K562 (cell line): ENCODE measurements at regions not wholly inside any gene's neighbourhood (a gene's known extent, or its start where the extent isn't known, plus 50 kb on each side); places are given as distances from the start of the nearest gene placed in this dataset.

Experiments
- C11orf30 ChIP-seq: fragments of 450-650 bp; IDR thresholded peaks from 2 replicates; pipeline ENCODE4 v1.6.1; 2016; ENCODE audit warnings: low read depth, mild to moderate bottlenecking
- CEBPB ChIP-seq: fragments of 450-650 bp; IDR thresholded peaks from 2 replicates; pipeline ENCODE4 v1.6.1; 2016; ENCODE audit warnings: missing genetic modification characterization, missing compliant biosample characterization
- DDX20 ChIP-seq: fragments of 450-650 bp; IDR thresholded peaks from 2 replicates; pipeline ENCODE4 v1.6.1; 2016; ENCODE audit warnings: missing genetic modification characterization, low read depth, mild to moderate bottlenecking, missing compliant biosample characterization, moderate library complexity
- MAFK ChIP-seq: IDR thresholded peaks from 2 replicates; pipeline ENCODE4 v1.6.1; 2011; ENCODE audit warnings: low read length, improper control_type of control experiment
- NCOA1 ChIP-seq: fragments of 450-650 bp; IDR thresholded peaks from 2 replicates; pipeline ENCODE4 v1.6.1; 2016; ENCODE audit warnings: low read depth
- NR2C2 ChIP-seq, 2 experiments: fragments of 200-800 bp in 1 of 2; sonication (Bioruptor generic) in 1 of 2; sonication (generic) in 1 of 2; formaldehyde crosslinking in 1 of 2; IDR thresholded peaks; 2 replicates each; pipeline versions ENCODE4 v1.6.1 to v1.8.0; 2016 to 2022; ENCODE audit warnings: mild to moderate bottlenecking in 1 of 2, missing compliant biosample characterization in 1 of 2, missing genetic modification characterization in 1 of 2, missing genetic modification reagents in 1 of 2
- NR3C1 ChIP-seq: sonication (generic); formaldehyde crosslinking; IDR thresholded peaks from 2 replicates; pipeline ENCODE4 v1.8.1; 2022; ENCODE audit warnings: missing genetic modification reagents
- POLR2A ChIP-seq: fragments of 450-650 bp; conservative IDR thresholded peaks from 2 replicates; pipeline ENCODE4 v1.6.1; 2016
- RAD21 ChIP-seq, 2 experiments: fragments of 250-450 bp in 1 of 2; fragments of 450-650 bp in 1 of 2; sonication (Bioruptor Pico) in 1 of 2; formaldehyde crosslinking in 1 of 2; IDR thresholded peaks in 1 of 2; conservative IDR thresholded peaks in 1 of 2; 2 replicates each; pipeline versions ENCODE4 v1.4.0 to v1.8.0; 2020 to 2022; ENCODE audit warnings: mild to moderate bottlenecking in 2 of 2, moderate library complexity in 1 of 2
- RAD51 ChIP-seq: fragments of 450-650 bp; IDR thresholded peaks from 2 replicates; pipeline ENCODE4 v1.7.1; 2016; ENCODE audit warnings: low read depth, mild to moderate bottlenecking, borderline replicate concordance
- SRF ChIP-seq, 2 experiments: fragments of 250-450, 450-650 bp in 1 of 2; sonication (Bioruptor Pico) in 1 of 2; sonication (generic) in 1 of 2; formaldehyde crosslinking; IDR thresholded peaks; 2 replicates each; pipeline versions ENCODE4 v1.5.0 to v1.5.1; 2020 to 2022; ENCODE audit warnings: mild to moderate bottlenecking in 1 of 2, missing genetic modification reagents in 1 of 2
- ZSCAN29 ChIP-seq: fragments of 450-650 bp; IDR thresholded peaks from 2 replicates; pipeline ENCODE4 v1.6.1; 2017
- TF ChIP-seq, protein P1 (sequence below): fragments of 250-450 bp; sonication (Bioruptor Pico); IDR thresholded peaks from 2 replicates; pipeline ENCODE4 v1.4.0; 2020; ENCODE audit warnings: mild to moderate bottlenecking, moderate library complexity
- TF ChIP-seq, protein P2 (sequence below), 3 experiments: IDR thresholded peaks in 2 of 3; conservative IDR thresholded peaks in 1 of 3; 2 replicates each; pipeline ENCODE4 v1.5.1; 2011 to 2012; ENCODE audit warnings: low read length in 3 of 3, mild to moderate bottlenecking in 3 of 3, control low read depth in 2 of 3, improper control_type of control experiment in 1 of 3, inconsistent platforms in 1 of 3, low read depth in 1 of 3, mixed read lengths in 1 of 3, moderate library complexity in 1 of 3; ENCODE audit not compliant: insufficient read depth in 2 of 3

DNA sequence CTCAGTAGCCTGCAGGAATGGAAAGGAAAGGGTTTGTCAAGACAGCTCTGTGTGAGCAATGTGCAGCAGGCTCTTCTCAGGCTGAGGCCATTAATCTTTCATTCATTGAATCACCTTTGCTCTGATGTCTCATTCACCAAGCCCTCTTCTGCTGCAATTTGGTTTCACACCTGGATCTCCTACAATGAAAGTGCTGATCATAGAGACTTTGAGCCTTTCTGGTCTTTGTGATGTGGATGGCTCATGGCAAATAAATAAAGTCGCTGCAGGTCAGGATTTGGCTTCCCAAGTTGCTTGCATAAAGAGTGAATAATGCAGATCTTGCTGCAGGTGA, 95.8 kb upstream of the SPRED2 start:
- TF ChIP-seq SRF (CRISPR knock-in tag; IDR thresholded peaks at IDR 0.05) = no peak
- no peak for TF ChIP-seq MAFK
- no peak for TF ChIP-seq CEBPB (tag)
- no peak for TF ChIP-seq RAD51
- no peak for TF ChIP-seq DDX20 (tag)
- TF ChIP-seq, protein P1, sequence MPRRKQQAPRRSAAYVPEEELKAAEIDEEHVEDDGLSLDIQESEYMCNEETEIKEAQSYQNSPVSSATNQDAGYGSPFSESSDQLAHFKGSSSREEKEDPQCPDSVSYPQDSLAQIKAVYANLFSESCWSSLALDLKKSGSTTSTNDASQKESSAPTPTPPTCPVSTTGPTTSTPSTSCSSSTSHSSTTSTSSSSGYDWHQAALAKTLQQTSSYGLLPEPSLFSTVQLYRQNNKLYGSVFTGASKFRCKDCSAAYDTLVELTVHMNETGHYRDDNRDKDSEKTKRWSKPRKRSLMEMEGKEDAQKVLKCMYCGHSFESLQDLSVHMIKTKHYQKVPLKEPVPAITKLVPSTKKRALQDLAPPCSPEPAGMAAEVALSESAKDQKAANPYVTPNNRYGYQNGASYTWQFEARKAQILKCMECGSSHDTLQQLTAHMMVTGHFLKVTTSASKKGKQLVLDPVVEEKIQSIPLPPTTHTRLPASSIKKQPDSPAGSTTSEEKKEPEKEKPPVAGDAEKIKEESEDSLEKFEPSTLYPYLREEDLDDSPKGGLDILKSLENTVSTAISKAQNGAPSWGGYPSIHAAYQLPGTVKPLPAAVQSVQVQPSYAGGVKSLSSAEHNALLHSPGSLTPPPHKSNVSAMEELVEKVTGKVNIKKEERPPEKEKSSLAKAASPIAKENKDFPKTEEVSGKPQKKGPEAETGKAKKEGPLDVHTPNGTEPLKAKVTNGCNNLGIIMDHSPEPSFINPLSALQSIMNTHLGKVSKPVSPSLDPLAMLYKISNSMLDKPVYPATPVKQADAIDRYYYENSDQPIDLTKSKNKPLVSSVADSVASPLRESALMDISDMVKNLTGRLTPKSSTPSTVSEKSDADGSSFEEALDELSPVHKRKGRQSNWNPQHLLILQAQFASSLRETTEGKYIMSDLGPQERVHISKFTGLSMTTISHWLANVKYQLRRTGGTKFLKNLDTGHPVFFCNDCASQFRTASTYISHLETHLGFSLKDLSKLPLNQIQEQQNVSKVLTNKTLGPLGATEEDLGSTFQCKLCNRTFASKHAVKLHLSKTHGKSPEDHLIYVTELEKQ (CRISPR knock-in tag) = no peak
- TF ChIP-seq POLR2A = no peak
- no peak for TF ChIP-seq ZSCAN29
- no peak for TF ChIP-seq C11orf30
- no peak for TF ChIP-seq NR2C2 (CRISPR knock-in tag; IDR thresholded peaks at IDR 0.05)
- no peak for TF ChIP-seq NR2C2 (tag; IDR thresholded peaks at IDR 0.05)
- TF ChIP-seq NCOA1 = no peak
- no peak for TF ChIP-seq NR3C1 (CRISPR knock-in tag)
- no peak for TF ChIP-seq RAD21 (CRISPR knock-in tag; conservative IDR thresholded peaks at IDR 0.05 in 1 of 2, IDR thresholded peaks at IDR 0.05 in 1 of 2)
- TF ChIP-seq, protein P2, sequence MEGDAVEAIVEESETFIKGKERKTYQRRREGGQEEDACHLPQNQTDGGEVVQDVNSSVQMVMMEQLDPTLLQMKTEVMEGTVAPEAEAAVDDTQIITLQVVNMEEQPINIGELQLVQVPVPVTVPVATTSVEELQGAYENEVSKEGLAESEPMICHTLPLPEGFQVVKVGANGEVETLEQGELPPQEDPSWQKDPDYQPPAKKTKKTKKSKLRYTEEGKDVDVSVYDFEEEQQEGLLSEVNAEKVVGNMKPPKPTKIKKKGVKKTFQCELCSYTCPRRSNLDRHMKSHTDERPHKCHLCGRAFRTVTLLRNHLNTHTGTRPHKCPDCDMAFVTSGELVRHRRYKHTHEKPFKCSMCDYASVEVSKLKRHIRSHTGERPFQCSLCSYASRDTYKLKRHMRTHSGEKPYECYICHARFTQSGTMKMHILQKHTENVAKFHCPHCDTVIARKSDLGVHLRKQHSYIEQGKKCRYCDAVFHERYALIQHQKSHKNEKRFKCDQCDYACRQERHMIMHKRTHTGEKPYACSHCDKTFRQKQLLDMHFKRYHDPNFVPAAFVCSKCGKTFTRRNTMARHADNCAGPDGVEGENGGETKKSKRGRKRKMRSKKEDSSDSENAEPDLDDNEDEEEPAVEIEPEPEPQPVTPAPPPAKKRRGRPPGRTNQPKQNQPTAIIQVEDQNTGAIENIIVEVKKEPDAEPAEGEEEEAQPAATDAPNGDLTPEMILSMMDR (IDR thresholded peaks at IDR 0.05 in 2 of 3, conservative IDR thresholded peaks at IDR 0.05 in 1 of 3; ENCODE audit: insufficient read depth in 2 of 3, low read depth in 1 of 3, low read length in 3 of 3) = no peak
